ENCODE measurements at regions not wholly inside any gene's neighbourhood (a gene's known extent, or its start where the extent isn't known, plus 50 kb on each side); places are given as distances from the start of the nearest gene placed in this dataset.
"Not testable (repeated sequence)": the region's sequence is repeated elsewhere in the genome, so short reads cannot be mapped to it uniquely, and the experiment has no call there.

DNA sequence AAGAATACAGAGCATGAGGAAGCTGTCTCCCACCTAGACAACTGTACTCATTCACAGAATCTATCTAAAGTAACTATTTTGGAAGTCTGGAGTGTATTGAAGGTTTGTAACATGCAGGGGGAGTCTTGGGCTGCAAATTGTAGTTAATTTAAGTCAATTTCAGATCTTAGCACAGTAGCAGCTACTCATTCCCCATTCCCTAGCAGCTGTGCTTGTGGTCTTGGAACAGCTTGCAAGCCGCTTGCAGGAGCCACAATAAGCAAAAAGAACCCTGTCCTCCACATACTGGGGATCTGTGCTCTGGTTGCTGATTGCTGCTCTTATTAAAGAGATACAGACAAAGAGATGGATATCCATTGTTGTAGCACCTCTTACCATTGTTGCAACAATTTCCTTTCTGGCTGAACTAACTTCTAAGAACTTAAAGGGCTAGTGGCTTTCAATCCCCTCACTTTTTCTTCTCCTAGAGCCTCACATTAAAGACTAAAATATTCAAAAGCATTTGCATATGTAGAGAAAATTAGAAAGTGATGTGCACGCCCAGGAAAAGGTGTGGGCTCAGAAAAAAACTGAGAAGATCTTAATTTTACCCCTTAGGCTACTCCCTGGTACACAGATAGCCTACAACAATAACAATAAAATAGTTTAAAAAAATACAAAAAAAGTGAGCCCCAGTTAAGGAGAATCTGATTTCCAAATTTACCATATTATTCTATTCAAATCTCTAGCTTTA lies 1775.1 kb upstream of the PIK3C3 start:
- DNase-seq (ENCODE audit: low read depth, low spot score), result no peak

DNA sequence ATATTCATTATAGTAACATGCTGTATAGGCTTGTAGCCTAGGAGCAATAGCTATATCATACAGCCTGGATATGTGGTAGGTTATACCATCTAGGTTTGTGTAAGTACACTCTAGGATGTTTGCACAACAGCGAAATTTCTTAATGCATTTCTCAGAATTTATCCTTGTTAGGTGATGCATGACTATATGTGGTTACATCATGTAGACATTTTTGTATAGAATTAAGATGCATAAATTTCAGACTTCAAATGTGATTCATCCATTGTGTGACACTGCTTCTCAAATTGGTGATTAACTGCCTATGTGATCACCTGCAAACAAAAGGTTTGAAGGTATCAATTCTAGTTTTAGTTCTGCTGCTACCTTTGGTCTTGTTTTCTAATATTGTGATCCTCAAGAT lies 1787.0 kb upstream of the PIK3C3 start:
- no peak for DNase-seq (ENCODE audit: low read depth, low spot score)

DNA sequence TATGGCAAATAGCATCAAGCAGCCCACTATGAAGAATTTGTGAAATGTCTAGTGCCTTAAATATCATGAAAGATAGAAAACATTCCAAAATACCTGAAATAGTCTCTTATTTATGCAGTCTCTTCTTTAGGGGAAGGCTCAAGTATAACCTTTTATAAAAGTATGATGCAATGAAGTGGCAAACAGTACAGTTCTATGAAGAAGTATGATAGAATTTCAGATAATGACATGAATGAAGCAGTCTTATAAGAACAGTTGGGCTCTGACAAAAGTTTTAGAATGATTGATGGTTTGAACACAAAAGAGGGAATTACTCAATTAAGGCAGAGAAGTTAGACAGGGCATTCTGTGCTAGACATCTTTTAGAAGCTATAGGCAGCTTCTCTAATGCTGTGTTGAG lies 1791.8 kb upstream of the PIK3C3 start:
- no peak for DNase-seq (ENCODE audit: low read depth, low spot score)

GRCh38 chr18:40160361-40160760 lies 1794.7 kb upstream of the PIK3C3 start:
- DNase-seq (ENCODE audit: low read depth, low spot score), result no peak

- peak; percentile 20 for DNase-seq (ENCODE audit: low read depth, low spot score)
Measured at GRCh38 chr18:40159141-40160017, 1795.7 kb upstream of the PIK3C3 start.

DNA sequence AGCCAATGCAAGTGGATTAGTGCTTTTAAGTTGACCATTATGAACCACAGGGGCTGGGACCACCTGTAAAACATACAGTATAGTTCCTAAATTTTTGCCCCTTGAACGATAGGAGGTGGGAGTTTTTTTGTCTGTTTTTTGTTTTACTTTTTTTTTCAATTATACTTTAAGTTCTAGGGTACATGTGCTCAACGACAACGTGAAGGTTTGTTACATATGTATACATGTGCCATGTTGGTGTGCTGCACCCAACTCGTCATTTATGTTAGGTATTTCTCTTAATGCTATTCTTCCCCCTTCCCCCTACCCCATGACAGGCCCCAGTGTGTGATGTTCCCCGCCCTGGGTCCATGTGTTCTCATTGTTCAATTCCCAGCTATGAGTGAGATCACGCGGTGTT lies 1797.9 kb upstream of the PIK3C3 start:
- no peak for DNase-seq (ENCODE audit: low read depth, low spot score)

- no peak for DNase-seq (ENCODE audit: low read depth, low spot score)
Measured at GRCh38 chr18:40152859-40153258, 1802.2 kb upstream of the PIK3C3 start.

DNA sequence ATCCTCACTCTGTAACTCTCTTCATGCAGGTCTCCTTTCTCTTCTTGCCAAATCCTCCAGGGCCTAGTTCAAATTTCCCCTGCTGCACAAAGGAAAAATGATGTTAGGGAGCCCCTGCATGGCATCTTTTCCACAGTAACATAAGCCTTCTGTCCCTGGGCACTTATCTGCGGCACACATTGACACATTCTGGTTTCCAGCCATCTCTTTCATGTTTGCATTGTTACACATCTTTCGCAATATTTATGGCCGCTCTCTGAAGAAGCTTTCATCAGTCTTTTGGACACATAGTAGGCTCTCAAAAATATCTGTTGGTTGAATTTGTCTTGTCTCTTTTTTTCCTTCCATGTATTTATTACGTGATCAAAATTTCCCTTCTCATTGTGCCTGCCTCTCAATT lies 1806.1 kb upstream of the PIK3C3 start:
- DNase-seq (ENCODE audit: low read depth, low spot score), result no peak

DNA sequence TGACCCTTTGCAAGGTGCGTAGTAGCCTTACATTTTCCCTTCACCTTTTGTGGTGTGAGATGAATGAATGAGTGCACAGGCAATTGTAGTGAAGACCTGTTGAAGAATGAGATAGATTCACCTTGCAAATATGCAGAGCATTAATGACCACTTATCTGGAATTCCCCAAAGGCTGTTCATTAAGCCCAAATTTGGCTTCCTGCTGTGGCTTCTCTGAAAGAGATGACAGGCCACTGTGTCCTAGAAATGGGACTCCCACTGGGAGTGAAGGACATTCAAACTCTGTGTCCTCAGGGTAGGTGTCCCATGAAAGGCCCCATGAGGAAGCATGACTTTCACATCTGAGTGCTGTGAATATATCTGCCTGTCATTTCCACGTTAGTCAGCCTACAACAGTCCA lies 1821.8 kb upstream of the PIK3C3 start:
- DNase-seq (ENCODE audit: low read depth, low spot score), result no peak

GRCh38 chr18:40132438-40132837 lies 1822.6 kb upstream of the PIK3C3 start:
- DNase-seq (ENCODE audit: low read depth, low spot score), result not testable (repeated sequence)

DNA sequence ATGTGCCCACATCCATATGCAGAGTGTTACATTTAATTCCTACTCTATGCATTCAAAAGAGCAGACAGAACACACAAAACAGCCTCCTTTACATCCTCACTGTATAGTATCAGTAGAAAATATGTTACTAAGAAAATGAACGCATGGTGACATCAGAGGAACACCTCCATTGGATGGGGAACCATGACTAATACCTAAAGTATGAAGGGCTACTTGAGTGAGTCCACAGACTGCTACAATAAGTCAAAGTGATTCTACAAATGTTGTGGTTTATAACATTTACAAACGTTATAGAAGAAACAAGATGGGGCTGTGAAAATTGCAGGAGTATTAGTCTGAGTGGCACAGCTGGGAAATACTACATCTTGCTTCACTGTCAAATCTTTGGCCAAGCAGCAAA lies 1830.9 kb upstream of the PIK3C3 start:
- DNase-seq (ENCODE audit: low read depth, low spot score), result no peak

DNA sequence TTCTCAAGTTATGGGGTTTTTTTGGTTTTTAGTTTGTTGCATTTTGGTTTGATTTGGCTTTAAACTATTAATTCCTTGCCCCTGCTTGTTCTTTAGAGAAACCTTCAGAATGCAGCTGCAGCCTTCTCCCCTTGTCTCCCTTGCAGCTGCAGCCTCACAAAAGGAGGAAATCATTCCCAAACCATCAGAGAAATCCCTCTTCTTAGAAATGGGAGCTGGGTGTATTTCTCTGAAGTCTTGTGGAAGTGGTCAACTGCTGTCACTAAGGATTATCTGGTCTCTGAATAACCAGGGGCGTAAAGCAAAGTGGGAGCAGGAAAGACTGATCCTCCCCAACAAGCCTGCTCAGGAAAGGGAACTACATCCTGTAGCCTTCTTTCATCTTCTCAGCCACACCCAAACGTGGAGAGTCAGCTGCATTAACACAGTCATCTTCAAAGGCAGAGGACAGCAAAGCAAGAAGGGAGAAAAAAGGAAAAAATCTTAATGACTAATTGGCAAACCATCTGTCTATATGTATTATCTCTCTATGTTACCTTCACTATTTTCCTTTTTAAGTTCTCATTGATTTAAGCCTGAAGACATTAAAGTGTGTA lies 1834.1 kb upstream of the PIK3C3 start:
- no peak for DNase-seq (ENCODE audit: low read depth, low spot score)

GRCh38 chr18:40120356-40120755 lies 1834.7 kb upstream of the PIK3C3 start:
- no peak for DNase-seq (ENCODE audit: low read depth, low spot score)

DNA sequence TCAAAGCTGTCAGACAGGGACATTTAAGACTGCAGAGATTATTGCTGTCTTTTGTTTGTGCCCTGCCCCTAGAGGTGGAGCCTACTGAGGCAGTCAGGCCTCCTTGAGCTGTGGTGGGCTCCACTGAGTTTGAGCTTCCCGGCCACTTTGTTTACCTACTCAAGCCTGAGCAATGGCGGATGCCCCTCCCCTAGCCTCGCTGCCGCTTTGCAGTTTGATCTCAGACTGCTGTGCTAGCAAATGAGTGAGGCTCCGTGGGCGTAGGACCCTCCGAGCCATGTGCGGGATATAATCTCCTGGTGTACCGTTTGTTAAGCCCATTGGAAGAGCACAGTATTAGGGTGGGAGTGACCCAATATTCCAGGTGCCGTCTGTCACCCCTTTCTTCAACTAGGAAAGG lies 1835.5 kb upstream of the PIK3C3 start:
- not testable (repeated sequence) for DNase-seq (ENCODE audit: low read depth, low spot score)

- no peak for DNase-seq (ENCODE audit: low read depth, low spot score)
Measured at GRCh38 chr18:40110455-40110854, 1844.6 kb upstream of the PIK3C3 start.

- no peak for DNase-seq (ENCODE audit: low read depth, low spot score)
Measured at GRCh38 chr18:40109252-40110049, 1845.6 kb upstream of the PIK3C3 start.

GRCh38 chr18:40108596-40108995 lies 1846.4 kb upstream of the PIK3C3 start:
- no peak for DNase-seq (ENCODE audit: low read depth, low spot score)

DNA sequence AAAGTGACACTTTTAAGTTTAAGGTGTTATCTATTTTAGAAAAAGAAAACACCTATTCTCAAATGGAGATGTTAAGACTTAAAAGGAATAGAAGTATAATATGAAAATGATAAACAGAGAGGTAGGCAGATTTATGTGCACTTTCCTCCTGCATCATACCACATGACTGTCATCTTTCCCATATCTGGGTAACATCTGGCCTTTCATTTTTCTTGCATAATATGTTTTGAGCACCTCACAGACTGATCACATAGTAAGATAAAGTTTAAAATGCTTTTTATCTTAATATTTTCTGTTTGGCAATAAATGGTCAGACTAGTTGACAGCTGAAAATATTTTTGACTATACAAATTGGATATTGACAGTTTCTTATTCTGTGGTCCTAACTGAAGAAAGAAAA lies 1852.1 kb upstream of the PIK3C3 start:
- no peak for DNase-seq (ENCODE audit: low read depth, low spot score)

DNA sequence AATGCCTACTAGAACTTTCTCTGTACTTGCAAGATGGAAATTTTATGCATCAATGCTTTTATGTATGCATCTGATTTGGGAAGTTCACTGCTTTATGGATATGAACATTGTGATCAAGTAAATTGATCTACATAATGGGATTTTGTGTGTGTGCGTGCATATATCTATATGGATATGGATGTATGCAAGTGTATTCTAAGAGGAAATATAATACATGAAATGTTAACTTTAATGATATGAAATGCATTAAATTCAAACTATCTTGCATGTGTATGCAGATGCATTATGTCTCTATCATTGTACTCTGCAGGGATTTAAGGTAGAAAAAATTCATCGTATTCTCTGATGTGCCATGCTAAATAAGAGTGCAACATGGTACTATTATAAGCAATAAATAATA lies 1855.4 kb upstream of the PIK3C3 start:
- no peak for DNase-seq (ENCODE audit: low read depth, low spot score)

GRCh38 chr18:40096675-40097074 lies 1858.4 kb upstream of the PIK3C3 start:
- DNase-seq (ENCODE audit: low read depth, low spot score), result no peak

GRCh38 chr18:40094441-40094840 lies 1860.6 kb upstream of the PIK3C3 start:
- DNase-seq (ENCODE audit: low read depth, low spot score), result no peak

- DNase-seq (ENCODE audit: low read depth, low spot score), result no peak
Measured at GRCh38 chr18:40088130-40088529, 1866.9 kb upstream of the PIK3C3 start.
